Caco-2 (cell line): ENCODE measurements at regions not wholly inside any gene's neighbourhood (a gene's known extent, or its start where the extent isn't known, plus 50 kb on each side); places are given as distances from the start of the nearest gene placed in this dataset.

Experiments
- BruUV-seq: library from RNA; stranded (reverse); fragments of 400-500 nt; replicated peaks from 2 replicates; lab custom pipeline; 2021; lab: Mats Ljungman, UMichigan
- CTCF ChIA-PET: fragments of 300-600 bp; sonication (Branson Sonifier 250); formaldehyde crosslinking; loops from one replicate; lab custom pipeline; 2022; ENCODE audit warnings: antibody characterized with exemption; lab: Charles Lee
- POLR2A ChIA-PET: fragments of 300-600 bp; sonication (Branson Sonifier 250); formaldehyde crosslinking; loops from one replicate; lab custom pipeline; 2022; ENCODE audit warnings: antibody characterized with exemption; lab: Charles Lee
- DNase-seq, 2 experiments: peaks; one replicate each; pipeline versions ENCODE4 v3.0.0 to v3.0.0-alpha.2; 2020 to 2022
- H3K27me3 ChIP-seq: replicated peaks from 2 replicates; pipeline ENCODE4 v1.6.0; 2011; ENCODE audit warnings: low read length; ENCODE audit not compliant: control insufficient read depth, insufficient read depth
- H3K36me3 ChIP-seq: 2 replicates; pipeline ENCODE4 v1.5.1; 2011; ENCODE audit warnings: low read length; ENCODE audit not compliant: control insufficient read depth, insufficient read depth
- H3K4me1 ChIP-seq: fragments of 250-450 bp; sonication (Bioruptor Pico); 2 replicates; pipeline ENCODE4 v1.5.1; 2020; ENCODE audit warnings: mild to moderate bottlenecking
- H3K4me3 ChIP-seq: 2 replicates; pipeline ENCODE4 v1.5.1; 2011; ENCODE audit warnings: low read depth, mild to moderate bottlenecking, control low read depth, low read length
- H3K9me3 ChIP-seq: fragments of 250-450 bp; sonication (Bioruptor Pico); 2 replicates; pipeline ENCODE4 v1.5.1; 2020; ENCODE audit warnings: mild to moderate bottlenecking, moderate library complexity
- H3K27ac Mint-ChIP-seq: one replicate; pipeline ENCODE4 v1.8.0; 2022; ENCODE audit warnings: mixed read lengths; ENCODE audit not compliant: unreplicated experiment
- H3K27me3 Mint-ChIP-seq: one replicate; pipeline ENCODE4 v1.8.0; 2022; ENCODE audit warnings: mixed read lengths; ENCODE audit not compliant: insufficient read depth, unreplicated experiment
- H3K36me3 Mint-ChIP-seq: one replicate; pipeline ENCODE4 v1.8.0; 2022; ENCODE audit warnings: mild to moderate bottlenecking, mixed read lengths; ENCODE audit not compliant: insufficient read depth, unreplicated experiment
- H3K4me1 Mint-ChIP-seq: one replicate; pipeline ENCODE4 v1.8.0; 2022; ENCODE audit warnings: low read depth, mixed read lengths; ENCODE audit not compliant: unreplicated experiment
- H3K4me3 Mint-ChIP-seq: one replicate; pipeline ENCODE4 v1.8.0; 2022; ENCODE audit warnings: mild to moderate bottlenecking, moderate library complexity, mixed read lengths; ENCODE audit not compliant: unreplicated experiment
- H3K9me3 Mint-ChIP-seq: one replicate; pipeline ENCODE4 v1.8.0; 2022; ENCODE audit warnings: mixed read lengths; ENCODE audit not compliant: unreplicated experiment
- CTCF ChIP-seq, 2 experiments: fragments of 200-600 bp in 1 of 2; IDR thresholded peaks; 1 replicate in 1 of 2; 2 replicates in 1 of 2; pipeline versions ENCODE4 v1.5.1 to v1.8.0; 2011 to 2022; ENCODE audit warnings: antibody characterized with exemption in 1 of 2, control low read depth in 1 of 2, inconsistent platforms in 1 of 2, low read depth in 1 of 2, low read length in 1 of 2, mild to moderate bottlenecking in 1 of 2, moderate library complexity in 1 of 2; ENCODE audit not compliant: insufficient read depth in 1 of 2, severe bottlenecking in 1 of 2, unreplicated experiment in 1 of 2
- intact Hi-C: fragments of 100-400 bp; cut with micrococcal nuclease; formaldehyde crosslinking; loops from one replicate; pipeline ENCODE4 v1.10.0; 2022; ENCODE audit not compliant: unreplicated experiment

DNA sequence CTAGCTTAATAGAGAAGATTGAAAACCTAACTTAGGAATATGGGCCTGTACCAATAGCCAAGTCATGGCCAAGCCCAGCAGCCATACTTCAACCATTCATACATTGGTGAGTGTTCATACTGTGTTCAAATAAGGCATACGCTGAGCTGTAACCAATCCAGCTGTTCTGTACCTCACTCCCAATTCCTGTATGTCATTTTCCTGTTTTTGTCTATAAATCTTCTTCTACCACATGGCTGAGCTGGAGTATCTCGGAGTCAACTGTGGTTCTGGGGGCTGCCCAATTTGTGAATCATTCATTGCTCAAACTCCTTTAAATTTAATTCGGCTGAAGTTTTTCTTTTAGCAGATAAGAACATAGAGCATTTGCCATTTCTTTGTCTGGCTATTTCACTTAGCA, 195.3 kb upstream of the ANKRD50 start:
- Histone ChIP-seq H3K9me3 (no peaks in the 10 kb centered on the region), H3K27me3 (no peaks in the 10 kb centered on the region), H3K4me3 (no peak overlapping the region), H3K36me3 (no peaks in the 10 kb centered on the region), H3K4me1 (no peaks in the 10 kb centered on the region)
- TF ChIP-seq CTCF (IDR thresholded peaks at IDR 0.05; ENCODE audit: insufficient read depth in 1 of 2, low read depth in 1 of 2, low read length in 1 of 2, severe bottlenecking in 1 of 2, unreplicated experiment in 1 of 2) = no peak
- Mint-ChIP-seq H3K4me3 (no peak overlapping the region), H3K36me3 (no peaks in the 10 kb centered on the region), H3K27ac (no peak overlapping the region), H3K4me1 (no peaks in the 10 kb centered on the region), H3K27me3 (no peaks in the 10 kb centered on the region), H3K9me3 (peaks cover 14% of the 10 kb centered on the region)
- DNase-seq = no peak
- BruUV-seq = no TSS peak
- ChIA-PET CTCF (no interaction called here), POLR2A (no interaction called here)
- intact Hi-C loops = no loop called here

GRCh38 chr4:124905441-124905840, 192.9 kb upstream of the ANKRD50 start:
- no TSS peak for BruUV-seq
- no peak for TF ChIP-seq CTCF (IDR thresholded peaks at IDR 0.05; ENCODE audit: insufficient read depth in 1 of 2, low read depth in 1 of 2, low read length in 1 of 2, severe bottlenecking in 1 of 2, unreplicated experiment in 1 of 2)
- no peaks in the 10 kb centered on the region for H3K27me3 ChIP-seq
- Mint-ChIP-seq H3K27me3 (no peaks in the 10 kb centered on the region), H3K9me3 (no peaks in the 10 kb centered on the region), H3K36me3 (no peaks in the 10 kb centered on the region), H3K4me1 (no peaks in the 10 kb centered on the region), H3K27ac (no peak overlapping the region), H3K4me3 (no peak overlapping the region)
- H3K4me3 ChIP-seq = no peak overlapping the region
- intact Hi-C loops = no loop called here
- POLR2A ChIA-PET = no interaction called here
- H3K4me1 ChIP-seq = no peaks in the 10 kb centered on the region
- DNase-seq = no peak
- no peaks in the 10 kb centered on the region for H3K36me3 ChIP-seq
- no peaks in the 10 kb centered on the region for H3K9me3 ChIP-seq
- CTCF ChIA-PET = no interaction called here

DNA sequence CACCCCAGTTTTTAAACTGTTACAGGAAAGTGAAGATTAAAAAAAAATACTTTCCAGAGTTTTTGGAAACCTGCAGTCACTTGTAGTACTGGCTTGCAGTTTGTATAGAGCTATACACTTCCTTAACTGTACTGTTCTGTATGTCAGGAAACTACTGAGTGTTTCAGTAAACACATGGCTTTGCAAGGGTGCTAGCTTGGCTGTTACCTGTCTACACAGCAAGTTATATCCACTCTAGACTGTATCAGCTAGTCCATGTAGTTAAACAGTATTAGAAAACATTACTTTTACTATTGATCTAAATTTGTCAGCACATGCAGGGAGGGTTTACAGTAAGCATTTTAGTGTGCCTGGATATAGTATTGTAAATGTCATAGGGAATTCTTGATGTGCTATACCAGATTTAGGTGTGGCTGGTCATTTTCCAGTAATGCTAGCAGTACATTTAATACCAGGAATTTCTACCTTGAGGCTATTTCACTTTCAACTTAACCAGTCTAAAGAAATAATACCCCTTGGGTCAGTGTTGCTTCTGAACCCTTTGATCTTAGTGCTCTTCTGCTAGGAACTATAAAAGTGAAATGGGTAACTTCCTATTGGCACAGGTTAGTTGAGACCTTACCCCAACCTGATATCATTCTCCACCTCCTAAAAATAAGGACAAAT, 192.3 kb upstream of the ANKRD50 start:
- Mint-ChIP-seq H3K27ac (no peak overlapping the region), H3K36me3 (no peaks in the 10 kb centered on the region), H3K4me1 (no peaks in the 10 kb centered on the region), H3K4me3 (no peak overlapping the region), H3K9me3 (no peaks in the 10 kb centered on the region), H3K27me3 (no peaks in the 10 kb centered on the region)
- no peaks in the 10 kb centered on the region for H3K4me1 ChIP-seq
- no peak overlapping the region for H3K4me3 ChIP-seq
- no peak for DNase-seq
- no TSS peak for BruUV-seq
- TF ChIP-seq CTCF (IDR thresholded peaks at IDR 0.05; ENCODE audit: insufficient read depth in 1 of 2, low read depth in 1 of 2, low read length in 1 of 2, severe bottlenecking in 1 of 2, unreplicated experiment in 1 of 2) = no peak
- no peaks in the 10 kb centered on the region for H3K27me3 ChIP-seq
- ChIA-PET POLR2A (no interaction called here), CTCF (no interaction called here)
- H3K36me3 ChIP-seq = no peaks in the 10 kb centered on the region
- intact Hi-C loops = no loop called here
- no peaks in the 10 kb centered on the region for H3K9me3 ChIP-seq
